Peyer's patch (tissue), 4 donors: ENCODE measurements at regions not wholly inside any gene's neighbourhood (a gene's known extent, or its start where the extent isn't known, plus 50 kb on each side); places are given as distances from the start of the nearest gene placed in this dataset.
"Not testable (repeated sequence)": the region's sequence is repeated elsewhere in the genome, so short reads cannot be mapped to it uniquely, and the experiment has no call there.

Source experiments
- DNase-seq, 3 donors: peaks; one replicate each; pipeline ENCODE4 v3.0.0-alpha.2; 2017 to 2019
- H3K27ac ChIP-seq, 4 donors: fragments of 200-600 bp; sonication (generic); one replicate each; pipeline ENCODE4 v1.5.1; 2016 to 2019
- H3K27me3 ChIP-seq, 2 donors: fragments of 200-600 bp; sonication (generic); one replicate each; pipeline ENCODE4 v1.5.1; 2019
- H3K36me3 ChIP-seq, 3 donors: fragments of 200-600 bp; sonication (generic); one replicate each; pipeline ENCODE4 v1.5.1; 2016 to 2019
- H3K4me1 ChIP-seq, 4 donors: fragments of 200-600 bp; sonication (generic); one replicate each; pipeline ENCODE4 v1.5.1; 2016 to 2019
- H3K4me3 ChIP-seq, 4 donors: fragments of 200-600 bp; sonication (generic); 1 replicate in 3 of 4; 2 replicates in 1 of 4; pipeline ENCODE4 v1.5.1; 2016 to 2019; ENCODE audit warnings: mild to moderate bottlenecking in 1 of 4
- H3K9me3 ChIP-seq, 4 donors: fragments of 200-600 bp; sonication (generic); one replicate each; pipeline ENCODE4 v1.5.1; 2016 to 2019; ENCODE audit warnings: mild to moderate bottlenecking in 1 of 4
- CTCF ChIP-seq, 6 experiments: fragments of 450-650 bp in 4 of 6; fragments of 200-600 bp in 2 of 6; sonication (generic) in 1 of 6; IDR thresholded peaks; one replicate each; pipeline ENCODE4 v1.5.1; 2017 to 2019; ENCODE audit warnings: antibody characterized with exemption in 6 of 6, mild to moderate bottlenecking in 3 of 6, moderate library complexity in 1 of 6
- POLR2A ChIP-seq, 2 donors: fragments of 450-650 bp; IDR thresholded peaks; one replicate each; pipeline ENCODE4 v1.5.1; 2017; ENCODE audit warnings: antibody characterized with exemption in 2 of 2, mild to moderate bottlenecking in 2 of 2, moderate library complexity in 2 of 2

GRCh38 chr10:42192450-42192849 is 445.9 kb downstream of the ZNF33B start:
- not testable (repeated sequence) for H3K27me3 ChIP-seq, H3K9me3 ChIP-seq, H3K36me3 ChIP-seq, H3K27ac ChIP-seq, H3K4me3 ChIP-seq, H3K4me1 ChIP-seq
- peak in 4 of 6 experiments; percentile 39 to 51 (median 44) for TF ChIP-seq CTCF (IDR thresholded peaks at IDR 0.05)
- peak in 1 of 3 donors; percentile 52 for DNase-seq

GRCh38 chr10:42187501-42188195 is 450.7 kb downstream of the ZNF33B start:
- H3K27me3 ChIP-seq, H3K27ac ChIP-seq, H3K4me3 ChIP-seq, H3K36me3 ChIP-seq, DNase-seq, H3K4me1 ChIP-seq, H3K9me3 ChIP-seq: not testable (repeated sequence)

- H3K27ac ChIP-seq, H3K9me3 ChIP-seq, H3K4me1 ChIP-seq, H3K36me3 ChIP-seq, H3K4me3 ChIP-seq, H3K27me3 ChIP-seq: not testable (repeated sequence)
- DNase-seq = peak in 1 of 3 donors; percentile 19
- TF ChIP-seq CTCF (IDR thresholded peaks at IDR 0.05) = peak in 4 of 6 experiments; percentile 26 to 55 (median 46)
These were observed 460.3 kb downstream of the ZNF33B start for GRCh38 chr10:42177793-42178689.

DNA sequence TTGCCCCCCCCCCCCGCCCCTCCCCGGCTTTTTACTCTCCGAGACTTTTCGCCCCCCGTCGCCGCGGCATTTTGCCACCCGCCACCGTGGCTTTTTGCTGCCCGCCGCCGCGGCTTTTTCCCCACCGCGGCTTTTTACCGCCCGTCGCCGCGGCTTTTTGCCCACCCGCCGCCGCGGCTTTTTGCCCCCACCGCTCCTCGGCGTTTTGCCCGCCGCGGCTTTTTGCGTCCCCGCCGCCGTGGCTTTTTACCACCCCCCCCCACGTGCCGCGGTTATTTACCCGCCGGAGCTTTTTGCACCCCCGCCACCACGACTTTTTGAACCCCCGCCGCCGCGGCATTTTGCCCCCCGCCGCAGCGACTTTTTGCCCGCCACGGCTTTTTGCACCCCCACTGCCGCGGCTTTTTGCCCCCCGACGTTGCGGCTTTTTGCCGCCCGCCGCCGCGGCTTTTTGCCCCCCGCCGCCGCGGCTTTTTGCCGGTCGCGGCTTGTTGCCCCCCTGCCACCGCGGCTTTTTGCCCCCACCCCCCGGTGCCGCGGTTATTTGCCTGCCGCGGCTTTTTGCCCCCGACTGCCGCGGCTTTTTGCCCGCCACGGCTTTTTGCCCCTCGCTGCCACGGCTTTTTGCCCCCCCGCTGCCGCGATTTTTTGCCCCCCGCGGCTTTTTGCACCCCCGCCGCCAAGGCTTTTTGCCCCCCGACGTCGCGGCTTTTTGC is 461.1 kb downstream of the ZNF33B start:
- peak in 1 of 3 donors; percentile 40 for DNase-seq
- peaks cover 0 to 5% of the 10 kb centered on the region in 2 donors for H3K27me3 ChIP-seq

GRCh38 chr10:42150428-42151061 is 487.8 kb downstream of the ZNF33B start:
- TF ChIP-seq POLR2A (IDR thresholded peaks at IDR 0.05) (no peak), CTCF (IDR thresholded peaks at IDR 0.05) (no peak)
- no peak for DNase-seq
- Histone ChIP-seq H3K9me3 (peaks cover 0 to 15% (median 2%) of the 10 kb centered on the region in 4 donors), H3K27me3 (no peaks in the 10 kb centered on the region), H3K27ac (no peak overlapping the region), H3K36me3 (no peaks in the 10 kb centered on the region), H3K4me3 (no peak overlapping the region), H3K4me1 (no peaks in the 10 kb centered on the region)

More for the DNA sequence above, 461.1 kb downstream of the ZNF33B start:
- no peaks in the 10 kb centered on the region for H3K9me3 ChIP-seq
- H3K4me1 ChIP-seq = peaks cover 0 to 8% (median 0%) of the 10 kb centered on the region in 4 donors
- no peak overlapping the region for H3K27ac ChIP-seq
- TF ChIP-seq POLR2A (IDR thresholded peaks at IDR 0.05) (no peak), CTCF (IDR thresholded peaks at IDR 0.05) (no peak)
- no peak overlapping the region for H3K4me3 ChIP-seq
- no peaks in the 10 kb centered on the region for H3K36me3 ChIP-seq
